C4-2B (cell line): ENCODE measurements at regions not wholly inside any gene's neighbourhood (a gene's known extent, or its start where the extent isn't known, plus 50 kb on each side); places are given as distances from the start of the nearest gene placed in this dataset.
"Not testable (repeated sequence)": the region's sequence is repeated elsewhere in the genome, so short reads cannot be mapped to it uniquely, and the experiment has no call there.

ENCODE experiments used
- H3K27ac ChIP-seq: fragments of 450-650 bp; 2 replicates; pipeline ENCODE4 v1.5.1; 2017
- ZFX ChIP-seq: fragments of 450-650 bp; IDR thresholded peaks from 2 replicates; pipeline ENCODE4 v1.6.1; 2017
- TF ChIP-seq, protein P1 (sequence below): fragments of 450-650 bp; conservative IDR thresholded peaks from 2 replicates; pipeline ENCODE4 v1.5.1; 2017; ENCODE audit warnings: mild to moderate bottlenecking

DNA sequence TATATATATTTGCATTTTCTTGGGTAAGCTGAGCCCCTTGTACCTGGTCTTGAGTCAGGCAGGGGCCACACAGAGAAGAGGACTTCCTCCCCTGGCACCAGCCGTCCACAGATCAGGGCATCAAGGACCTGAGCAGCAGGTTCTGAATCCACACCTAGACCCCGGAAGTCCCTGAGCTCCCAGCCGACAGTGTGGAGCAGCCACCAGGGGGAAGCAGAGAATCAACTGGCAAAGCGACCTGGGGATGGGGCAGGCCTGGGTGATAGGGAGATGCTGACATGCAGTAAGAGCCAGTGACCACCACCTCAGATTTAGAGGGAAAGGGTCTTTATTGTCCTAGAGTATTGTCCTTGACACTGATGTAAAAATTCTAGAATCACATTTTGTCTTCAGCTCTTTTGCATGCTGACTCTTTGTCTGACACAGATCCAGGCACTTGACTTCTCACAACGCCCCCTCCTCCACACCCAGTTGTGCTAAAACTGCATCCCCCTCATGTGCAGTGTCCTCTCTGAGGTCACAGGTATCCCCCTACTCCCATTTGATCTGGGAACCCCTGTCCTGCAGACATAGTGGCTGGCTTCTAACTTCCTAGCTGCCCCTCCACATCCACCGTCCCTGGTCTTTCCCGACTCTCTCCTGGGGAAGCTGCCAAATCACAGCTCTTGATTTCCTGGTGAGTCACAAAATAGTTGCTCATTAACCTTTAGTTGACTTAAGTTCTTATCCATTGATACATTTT lies 109.3 kb downstream of the GGTLC2 start:
- H3K27ac ChIP-seq = no peak overlapping the region
- TF ChIP-seq, protein P1, sequence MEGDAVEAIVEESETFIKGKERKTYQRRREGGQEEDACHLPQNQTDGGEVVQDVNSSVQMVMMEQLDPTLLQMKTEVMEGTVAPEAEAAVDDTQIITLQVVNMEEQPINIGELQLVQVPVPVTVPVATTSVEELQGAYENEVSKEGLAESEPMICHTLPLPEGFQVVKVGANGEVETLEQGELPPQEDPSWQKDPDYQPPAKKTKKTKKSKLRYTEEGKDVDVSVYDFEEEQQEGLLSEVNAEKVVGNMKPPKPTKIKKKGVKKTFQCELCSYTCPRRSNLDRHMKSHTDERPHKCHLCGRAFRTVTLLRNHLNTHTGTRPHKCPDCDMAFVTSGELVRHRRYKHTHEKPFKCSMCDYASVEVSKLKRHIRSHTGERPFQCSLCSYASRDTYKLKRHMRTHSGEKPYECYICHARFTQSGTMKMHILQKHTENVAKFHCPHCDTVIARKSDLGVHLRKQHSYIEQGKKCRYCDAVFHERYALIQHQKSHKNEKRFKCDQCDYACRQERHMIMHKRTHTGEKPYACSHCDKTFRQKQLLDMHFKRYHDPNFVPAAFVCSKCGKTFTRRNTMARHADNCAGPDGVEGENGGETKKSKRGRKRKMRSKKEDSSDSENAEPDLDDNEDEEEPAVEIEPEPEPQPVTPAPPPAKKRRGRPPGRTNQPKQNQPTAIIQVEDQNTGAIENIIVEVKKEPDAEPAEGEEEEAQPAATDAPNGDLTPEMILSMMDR = peak; percentile 94
- no peak for TF ChIP-seq ZFX

DNA sequence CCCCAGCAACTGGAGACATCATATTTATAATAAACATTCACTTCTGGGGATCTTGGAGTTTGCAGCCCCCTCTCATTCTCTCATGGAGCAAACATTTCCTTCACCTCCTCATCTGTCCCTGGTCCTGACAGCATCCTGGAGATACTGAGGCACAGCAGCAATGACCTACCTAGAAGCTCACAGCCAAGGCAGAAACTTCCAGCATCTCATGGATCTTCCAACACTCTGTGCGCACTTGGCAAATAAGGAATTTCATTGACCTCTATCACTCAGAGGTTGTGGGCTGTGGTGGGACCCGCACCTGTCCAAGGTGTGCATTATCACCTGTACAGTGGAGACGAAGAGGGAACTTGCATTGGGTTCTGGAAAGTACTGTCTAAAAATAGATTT lies 109.8 kb downstream of the GGTLC2 start:
- no peak for TF ChIP-seq ZFX
- TF ChIP-seq, protein P1 = no peak

DNA sequence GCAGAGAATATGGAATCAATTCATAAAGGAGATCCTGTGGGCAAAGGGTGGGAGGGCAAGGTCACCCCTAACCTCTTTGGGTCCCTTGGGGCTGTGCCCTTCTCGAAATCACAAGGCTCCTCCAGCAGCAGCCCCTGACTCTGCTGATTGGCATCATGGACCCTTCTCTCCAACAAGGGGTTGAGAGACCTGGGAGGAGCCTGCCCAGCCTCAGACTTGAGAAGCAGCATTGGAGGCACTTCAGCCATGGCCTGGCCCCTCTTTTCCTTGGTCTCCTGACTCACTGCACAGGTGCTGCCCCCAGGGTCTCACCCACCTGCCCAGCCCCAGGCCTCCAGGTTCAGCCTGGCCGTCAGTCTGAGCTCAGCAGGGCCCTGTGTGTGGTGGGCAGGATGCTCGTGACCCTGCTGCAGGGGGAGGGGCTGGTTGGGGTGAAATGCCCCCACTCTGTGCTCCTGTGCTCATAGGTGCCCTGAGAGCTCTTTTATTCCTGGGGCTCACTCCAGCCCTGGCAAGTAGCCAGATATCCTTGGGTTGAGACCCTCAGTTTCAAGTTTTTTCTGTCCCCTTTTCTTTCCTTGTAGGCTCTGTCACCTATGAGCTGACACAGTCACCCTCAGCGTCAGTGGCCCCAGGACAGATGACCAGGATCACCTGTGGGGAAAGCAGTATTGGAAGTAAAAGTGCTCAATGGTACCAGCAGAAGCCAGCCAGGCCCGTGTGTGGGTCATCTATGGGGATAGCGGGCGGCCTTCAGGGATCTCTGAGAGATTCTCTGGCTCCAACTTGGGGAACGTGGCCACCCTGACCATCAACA lies 110.8 kb downstream of the GGTLC2 start:
- TF ChIP-seq ZFX = no peak
- TF ChIP-seq, protein P1 = no peak
- H3K27ac ChIP-seq = no peak overlapping the region

More for the DNA sequence above, 109.8 kb downstream of the GGTLC2 start:
- H3K27ac ChIP-seq = no peak overlapping the region

GRCh38 chr22:22755778-22756100 lies 111.3 kb downstream of the GGTLC2 start:
- TF ChIP-seq ZFX = no peak
- TF ChIP-seq, protein P1 = no peak
- no peak overlapping the region for H3K27ac ChIP-seq

- no peak overlapping the region for H3K27ac ChIP-seq
- TF ChIP-seq ZFX = no peak
- TF ChIP-seq, protein P1 = no peak
These were observed 111.7 kb downstream of the GGTLC2 start for GRCh38 chr22:22756109-22756508.

GRCh38 chr22:22756551-22757201 lies 112.3 kb downstream of the GGTLC2 start:
- not testable (repeated sequence) for H3K27ac ChIP-seq

DNA sequence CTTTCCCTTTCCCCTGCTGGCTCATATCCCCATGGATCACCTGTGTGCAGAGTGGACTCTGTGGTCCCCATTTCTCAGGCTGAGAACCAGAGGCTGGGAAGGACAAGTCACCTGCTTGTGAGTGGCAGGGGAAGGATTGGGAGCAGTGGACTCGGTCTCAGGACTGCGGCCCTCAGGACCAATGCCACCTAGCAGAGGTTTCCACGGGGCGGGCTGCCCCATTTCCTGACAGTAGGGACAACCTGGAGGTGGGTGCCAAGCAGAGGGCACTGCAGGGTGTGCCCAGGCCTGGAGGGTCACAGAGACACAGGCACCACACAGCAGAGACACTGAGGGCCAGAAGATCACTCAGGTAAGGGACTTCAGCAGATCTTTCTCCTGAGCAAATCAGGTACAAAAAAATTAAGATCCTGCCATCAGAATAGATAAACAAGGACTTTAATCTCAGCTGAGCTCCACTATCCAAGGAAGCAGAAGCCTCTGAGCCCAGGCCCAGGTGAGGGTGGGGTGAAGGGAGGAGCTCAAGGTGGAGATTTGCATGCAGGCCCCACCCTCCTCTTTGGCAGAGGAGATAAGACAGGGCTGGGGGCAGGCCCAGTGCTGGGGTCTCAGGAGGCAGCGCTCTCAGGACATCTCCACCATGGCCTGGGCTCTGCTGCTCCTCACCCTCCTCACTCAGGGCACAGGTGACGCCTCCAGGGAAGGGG lies 113.8 kb downstream of the GGTLC2 start:
- H3K27ac ChIP-seq = not testable (repeated sequence)

GRCh38 chr22:22759371-22759770 lies 115.0 kb downstream of the GGTLC2 start:
- no peak overlapping the region for H3K27ac ChIP-seq
- no peak for TF ChIP-seq ZFX
- TF ChIP-seq, protein P1 = no peak
